Neural cell (in vitro differentiated cells): ENCODE measurements at regions not wholly inside any gene's neighbourhood (a gene's known extent, or its start where the extent isn't known, plus 50 kb on each side); places are given as distances from the start of the nearest gene placed in this dataset.

Experiments
- H2AFZ ChIP-seq: fragments of 200-600, 300-800 bp; sonication (generic), shearing (Covaris generic); 2 replicates; pipeline ENCODE4 v1.6.0; 2014; ENCODE audit warnings: low read depth, mild to moderate bottlenecking, antibody characterized with exemption, low read length, moderate library complexity
- H3F3A ChIP-seq: fragments of 200-600 bp; shearing (Covaris generic); 2 replicates; pipeline ENCODE4 v1.6.1; 2016; ENCODE audit warnings: mild to moderate bottlenecking, moderate library complexity, mixed read lengths, antibody characterized with exemption, low read length; ENCODE audit not compliant: insufficient read depth, poor library complexity, severe bottlenecking
- H3K27ac ChIP-seq: fragments of 200-600, 300-800 bp; sonication (generic), shearing (Covaris generic); 2 replicates; pipeline ENCODE4 v1.5.1; 2014; ENCODE audit warnings: mild to moderate bottlenecking, low read length, moderate library complexity
- H3K27me3 ChIP-seq: fragments of 300-800, 200-600 bp; sonication (generic), shearing (Covaris generic); 2 replicates; pipeline ENCODE4 v1.6.0; 2014; ENCODE audit warnings: mild to moderate bottlenecking, low read depth, low read length, moderate library complexity; ENCODE audit not compliant: insufficient read depth
- H3K36me3 ChIP-seq: fragments of 300-800, 200-600 bp; sonication (generic), shearing (Covaris generic); 2 replicates; pipeline ENCODE4 v1.5.1; 2014; ENCODE audit warnings: mild to moderate bottlenecking, antibody characterized with exemption, low read length, moderate library complexity; ENCODE audit not compliant: insufficient read depth
- H3K4me2 ChIP-seq: fragments of 300-800, 200-600 bp; sonication (generic), shearing (Covaris generic); 2 replicates; pipeline ENCODE4 v1.6.0; 2014; ENCODE audit warnings: mild to moderate bottlenecking, low read length
- H3K4me3 ChIP-seq: fragments of 300-800, 200-600 bp; sonication (generic), shearing (Covaris generic); 2 replicates; pipeline ENCODE4 v1.5.1; 2014; ENCODE audit warnings: mild to moderate bottlenecking, low read length, moderate library complexity
- H3K79me2 ChIP-seq: fragments of 200-600 bp; shearing (Covaris generic); replicated peaks from 2 replicates; pipeline ENCODE4 v1.6.0; 2014; ENCODE audit warnings: mild to moderate bottlenecking, low read length, moderate library complexity; ENCODE audit not compliant: insufficient read depth
- H3K9ac ChIP-seq: fragments of 300-800, 200-600 bp; sonication (generic), shearing (Covaris generic); 2 replicates; pipeline ENCODE4 v1.6.1; 2016; ENCODE audit warnings: mild to moderate bottlenecking, low read length, mixed read lengths
- H3K9me2 ChIP-seq: fragments of 200-600 bp; shearing (Covaris generic); 2 replicates; pipeline ENCODE4 v1.6.1; 2016; ENCODE audit warnings: mild to moderate bottlenecking, low read length, mixed read lengths; ENCODE audit not compliant: insufficient read depth
- H3K9me3 ChIP-seq: fragments of 200-600, 300-800 bp; sonication (generic), shearing (Covaris generic); 2 replicates; pipeline ENCODE4 v1.6.1; 2016; ENCODE audit warnings: mild to moderate bottlenecking, mixed run types, low read length, moderate library complexity, mixed read lengths
- H4K20me1 ChIP-seq: fragments of 200-600 bp; shearing (Covaris generic); 2 replicates; pipeline ENCODE4 v1.6.1; 2016; ENCODE audit warnings: mild to moderate bottlenecking, mixed run types; ENCODE audit not compliant: insufficient read depth
- EP300 ChIP-seq: fragments of 450-650 bp; conservative IDR thresholded peaks from 2 replicates; pipeline ENCODE4 v1.6.1; 2014; ENCODE audit warnings: antibody characterized with exemption, mild to moderate bottlenecking, moderate library complexity; ENCODE audit not compliant: poor library complexity, severe bottlenecking
- EZH2 ChIP-seq: fragments of 200-600, 300-800 bp; shearing (Covaris generic), sonication (generic); IDR thresholded peaks from 2 replicates; pipeline ENCODE4 v1.6.1; 2014; ENCODE audit warnings: antibody characterized with exemption, low read length, borderline replicate concordance, mild to moderate bottlenecking; ENCODE audit not compliant: insufficient read depth, poor library complexity, severe bottlenecking
- MXI1 ChIP-seq: fragments of 450-650 bp; conservative IDR thresholded peaks from 2 replicates; pipeline ENCODE4 v1.6.1; 2014; ENCODE audit warnings: antibody characterized with exemption, mild to moderate bottlenecking; ENCODE audit not compliant: poor library complexity, severe bottlenecking
- POLR2AphosphoS5 ChIP-seq: IDR thresholded peaks from 2 replicates; pipeline ENCODE4 v1.6.1; 2012
- RAD21 ChIP-seq: fragments of 450-650 bp; conservative IDR thresholded peaks from 2 replicates; pipeline ENCODE4 v1.6.1; 2014; ENCODE audit warnings: antibody characterized with exemption, mild to moderate bottlenecking, moderate library complexity
- SMC3 ChIP-seq: fragments of 450-650 bp; conservative IDR thresholded peaks from 2 replicates; pipeline ENCODE4 v1.6.1; 2014; ENCODE audit warnings: antibody characterized with exemption, mild to moderate bottlenecking, moderate library complexity; ENCODE audit not compliant: poor library complexity
- TAF1 ChIP-seq: IDR thresholded peaks from 2 replicates; pipeline ENCODE4 v1.6.1; 2012; ENCODE audit warnings: low read depth
- TF ChIP-seq, protein P1 (sequence below): IDR thresholded peaks from 2 replicates; pipeline ENCODE4 v1.6.1; 2012; ENCODE audit warnings: borderline replicate concordance
- TF ChIP-seq, protein P2 (sequence below): fragments of 450-650 bp; IDR thresholded peaks from 2 replicates; pipeline ENCODE4 v1.5.1; 2014; ENCODE audit warnings: antibody characterized with exemption, mild to moderate bottlenecking, moderate library complexity; ENCODE audit not compliant: poor library complexity, severe bottlenecking

DNA sequence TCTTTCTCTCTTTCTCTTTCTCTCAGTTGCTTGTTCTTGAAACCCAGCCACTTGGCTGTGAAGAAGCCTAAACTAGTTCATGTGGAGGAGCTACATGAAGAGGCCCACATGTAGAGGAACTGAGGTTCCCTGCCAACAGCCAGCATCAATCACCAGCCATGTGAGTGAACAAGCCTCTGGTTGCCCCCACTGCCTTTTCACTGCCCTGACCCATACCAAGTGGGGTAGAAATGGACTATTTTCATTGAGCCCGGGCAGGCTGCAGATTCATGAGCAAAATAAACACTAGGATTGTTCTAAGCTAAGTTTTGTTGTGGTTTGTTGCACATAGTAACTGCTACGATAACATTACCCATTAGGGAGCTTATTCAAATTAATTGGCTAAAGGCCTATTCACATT is 78.7 kb upstream of the FAM216B start:
- H2AFZ ChIP-seq: no peak overlapping the region
- H3F3A ChIP-seq: no peaks in the 10 kb centered on the region
- no peak overlapping the region for H3K4me2 ChIP-seq
- H3K27me3 ChIP-seq: no peaks in the 10 kb centered on the region
- H3K9me3 ChIP-seq: no peaks in the 10 kb centered on the region
- no peak overlapping the region for H3K9ac ChIP-seq
- H3K36me3 ChIP-seq: no peaks in the 10 kb centered on the region
- H3K79me2 ChIP-seq: no peaks in the 10 kb centered on the region
- H4K20me1 ChIP-seq: no peaks in the 10 kb centered on the region
- H3K4me3 ChIP-seq: no peak overlapping the region
- TF ChIP-seq POLR2AphosphoS5 (no peak), TAF1 (no peak), EZH2 (no peak), RAD21 (no peak), EP300 (no peak), SMC3 (no peak), MXI1 (no peak)
- TF ChIP-seq, protein P1, sequence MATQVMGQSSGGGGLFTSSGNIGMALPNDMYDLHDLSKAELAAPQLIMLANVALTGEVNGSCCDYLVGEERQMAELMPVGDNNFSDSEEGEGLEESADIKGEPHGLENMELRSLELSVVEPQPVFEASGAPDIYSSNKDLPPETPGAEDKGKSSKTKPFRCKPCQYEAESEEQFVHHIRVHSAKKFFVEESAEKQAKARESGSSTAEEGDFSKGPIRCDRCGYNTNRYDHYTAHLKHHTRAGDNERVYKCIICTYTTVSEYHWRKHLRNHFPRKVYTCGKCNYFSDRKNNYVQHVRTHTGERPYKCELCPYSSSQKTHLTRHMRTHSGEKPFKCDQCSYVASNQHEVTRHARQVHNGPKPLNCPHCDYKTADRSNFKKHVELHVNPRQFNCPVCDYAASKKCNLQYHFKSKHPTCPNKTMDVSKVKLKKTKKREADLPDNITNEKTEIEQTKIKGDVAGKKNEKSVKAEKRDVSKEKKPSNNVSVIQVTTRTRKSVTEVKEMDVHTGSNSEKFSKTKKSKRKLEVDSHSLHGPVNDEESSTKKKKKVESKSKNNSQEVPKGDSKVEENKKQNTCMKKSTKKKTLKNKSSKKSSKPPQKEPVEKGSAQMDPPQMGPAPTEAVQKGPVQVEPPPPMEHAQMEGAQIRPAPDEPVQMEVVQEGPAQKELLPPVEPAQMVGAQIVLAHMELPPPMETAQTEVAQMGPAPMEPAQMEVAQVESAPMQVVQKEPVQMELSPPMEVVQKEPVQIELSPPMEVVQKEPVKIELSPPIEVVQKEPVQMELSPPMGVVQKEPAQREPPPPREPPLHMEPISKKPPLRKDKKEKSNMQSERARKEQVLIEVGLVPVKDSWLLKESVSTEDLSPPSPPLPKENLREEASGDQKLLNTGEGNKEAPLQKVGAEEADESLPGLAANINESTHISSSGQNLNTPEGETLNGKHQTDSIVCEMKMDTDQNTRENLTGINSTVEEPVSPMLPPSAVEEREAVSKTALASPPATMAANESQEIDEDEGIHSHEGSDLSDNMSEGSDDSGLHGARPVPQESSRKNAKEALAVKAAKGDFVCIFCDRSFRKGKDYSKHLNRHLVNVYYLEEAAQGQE: no peak
- TF ChIP-seq, protein P2, sequence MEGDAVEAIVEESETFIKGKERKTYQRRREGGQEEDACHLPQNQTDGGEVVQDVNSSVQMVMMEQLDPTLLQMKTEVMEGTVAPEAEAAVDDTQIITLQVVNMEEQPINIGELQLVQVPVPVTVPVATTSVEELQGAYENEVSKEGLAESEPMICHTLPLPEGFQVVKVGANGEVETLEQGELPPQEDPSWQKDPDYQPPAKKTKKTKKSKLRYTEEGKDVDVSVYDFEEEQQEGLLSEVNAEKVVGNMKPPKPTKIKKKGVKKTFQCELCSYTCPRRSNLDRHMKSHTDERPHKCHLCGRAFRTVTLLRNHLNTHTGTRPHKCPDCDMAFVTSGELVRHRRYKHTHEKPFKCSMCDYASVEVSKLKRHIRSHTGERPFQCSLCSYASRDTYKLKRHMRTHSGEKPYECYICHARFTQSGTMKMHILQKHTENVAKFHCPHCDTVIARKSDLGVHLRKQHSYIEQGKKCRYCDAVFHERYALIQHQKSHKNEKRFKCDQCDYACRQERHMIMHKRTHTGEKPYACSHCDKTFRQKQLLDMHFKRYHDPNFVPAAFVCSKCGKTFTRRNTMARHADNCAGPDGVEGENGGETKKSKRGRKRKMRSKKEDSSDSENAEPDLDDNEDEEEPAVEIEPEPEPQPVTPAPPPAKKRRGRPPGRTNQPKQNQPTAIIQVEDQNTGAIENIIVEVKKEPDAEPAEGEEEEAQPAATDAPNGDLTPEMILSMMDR: no peak
- no peaks in the 10 kb centered on the region for H3K9me2 ChIP-seq
- no peak overlapping the region for H3K27ac ChIP-seq

DNA sequence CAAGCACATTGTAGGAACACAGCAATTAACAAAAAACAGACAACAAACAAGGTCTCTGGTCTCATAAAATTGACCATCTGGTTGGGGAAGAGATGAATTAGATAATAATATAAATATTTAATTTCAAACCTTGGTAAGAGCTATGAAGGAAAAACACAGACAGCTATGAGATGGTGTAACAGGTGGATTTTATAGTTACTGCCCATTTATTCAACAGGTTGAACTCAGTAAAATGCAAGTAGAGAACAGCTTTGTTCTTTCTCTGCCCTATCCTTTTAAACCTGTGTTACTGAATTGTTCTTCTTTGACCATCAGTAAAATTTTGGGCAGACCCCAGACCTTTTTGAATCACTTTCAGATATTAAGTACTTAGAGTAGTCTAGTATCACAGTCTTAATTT is 77.6 kb upstream of the FAM216B start:
- Histone ChIP-seq H2AFZ (no peak overlapping the region), H3F3A (no peaks in the 10 kb centered on the region), H3K36me3 (no peaks in the 10 kb centered on the region), H3K9me3 (no peaks in the 10 kb centered on the region), H3K79me2 (no peaks in the 10 kb centered on the region), H3K27ac (no peak overlapping the region), H3K9me2 (no peaks in the 10 kb centered on the region), H3K9ac (no peak overlapping the region), H3K27me3 (no peaks in the 10 kb centered on the region), H4K20me1 (no peaks in the 10 kb centered on the region), H3K4me2 (no peak overlapping the region), H3K4me3 (no peak overlapping the region)
- TF ChIP-seq, protein P2: no peak
- no peak for TF ChIP-seq EZH2
- TF ChIP-seq POLR2AphosphoS5: no peak
- no peak for TF ChIP-seq TAF1
- no peak for TF ChIP-seq RAD21
- TF ChIP-seq MXI1: no peak
- TF ChIP-seq SMC3: no peak
- TF ChIP-seq, protein P1: no peak
- no peak for TF ChIP-seq EP300
